Muscle of leg (tissue), 3 donors: ENCODE measurements at regions not wholly inside any gene's neighbourhood (a gene's known extent, or its start where the extent isn't known, plus 50 kb on each side); places are given as distances from the start of the nearest gene placed in this dataset.
A peak's percentile ranks its signal among the peaks of the same experiment; 100 is the strongest.
"Not testable (repeated sequence)": the region's sequence is repeated elsewhere in the genome, so short reads cannot be mapped to it uniquely, and the experiment has no call there.

Experiments
- DNase-seq: peaks from one replicate; pipeline ENCODE4 v3.0.0; 2013
- H3K27ac ChIP-seq: one replicate; pipeline ENCODE4 v1.5.1; 2013; ENCODE audit warnings: mild to moderate bottlenecking, low read length, control low read depth
- H3K27me3 ChIP-seq: one replicate; pipeline ENCODE4 v1.6.1; 2013; ENCODE audit warnings: low read length; ENCODE audit not compliant: control insufficient read depth, insufficient read depth
- H3K36me3 ChIP-seq: one replicate; pipeline ENCODE4 v1.6.1; 2013; ENCODE audit warnings: low read length; ENCODE audit not compliant: control insufficient read depth, insufficient read depth
- H3K4me1 ChIP-seq: one replicate; pipeline ENCODE4 v1.6.1; 2013; ENCODE audit warnings: low read length; ENCODE audit not compliant: control insufficient read depth, insufficient read depth
- H3K4me3 ChIP-seq: one replicate; pipeline ENCODE4 v1.5.1; 2013; ENCODE audit warnings: low read length, control low read depth
- H3K9me3 ChIP-seq: replicated peaks from 2 replicates; pipeline ENCODE4 v1.6.1; 2013; ENCODE audit warnings: low read depth, low read length; ENCODE audit not compliant: control insufficient read depth
- WGBS: methylation state at CpG from one replicate; pipeline ENCODE4 v1.1.5; 2013; ENCODE audit warnings: missing lambda C conversion rate; ENCODE audit not compliant: insufficient coverage; 5-methylcytosine and 5-hydroxymethylcytosine counted together

GRCh38 chr15:35286721-35287120, 201.6 kb upstream of the NANOGP8 start:
- no peak overlapping the region for H3K27ac ChIP-seq
- no peaks in the 10 kb centered on the region for H3K4me1 ChIP-seq
- H3K27me3 ChIP-seq, result no peaks in the 10 kb centered on the region
- H3K4me3 ChIP-seq, result no peak overlapping the region
- no peak for DNase-seq
- no peaks in the 10 kb centered on the region for H3K36me3 ChIP-seq
- no CpG with 5 or more reads among the region's 2 CpGs for WGBS
- H3K9me3 ChIP-seq, result no peaks in the 10 kb centered on the region

- Histone ChIP-seq H3K9me3 (peaks cover 5% of the 10 kb centered on the region), H3K4me3 (no peak overlapping the region), H3K27me3 (no peaks in the 10 kb centered on the region), H3K4me1 (no peaks in the 10 kb centered on the region), H3K36me3 (no peaks in the 10 kb centered on the region), H3K27ac (no peak overlapping the region)
- no peak for DNase-seq
- WGBS, result 100% methylated on average over 3 of the region's 3 CpGs
Observed at GRCh38 chr15:35282965-35283496, 197.9 kb upstream of the NANOGP8 start.

GRCh38 chr15:35281515-35281914, 196.4 kb upstream of the NANOGP8 start:
- Histone ChIP-seq H3K4me3 (no peak overlapping the region), H3K4me1 (no peaks in the 10 kb centered on the region), H3K27ac (no peak overlapping the region), H3K9me3 (peaks cover 10% of the 10 kb centered on the region), H3K36me3 (no peaks in the 10 kb centered on the region), H3K27me3 (no peaks in the 10 kb centered on the region)
- peak; percentile 37 for DNase-seq
- no CpG with 5 or more reads among the region's 1 CpG for WGBS

- Histone ChIP-seq H3K9me3 (peaks cover 11% of the 10 kb centered on the region), H3K36me3 (no peaks in the 10 kb centered on the region), H3K4me1 (no peaks in the 10 kb centered on the region), H3K4me3 (no peak overlapping the region), H3K27me3 (no peaks in the 10 kb centered on the region), H3K27ac (no peak overlapping the region)
- WGBS, result no CpG with 5 or more reads among the region's 1 CpG
- DNase-seq, result no peak
Observed at GRCh38 chr15:35279811-35280210, 194.7 kb upstream of the NANOGP8 start.

GRCh38 chr15:35271371-35272043, 186.4 kb upstream of the NANOGP8 start:
- Histone ChIP-seq H3K27ac (no peak overlapping the region), H3K9me3 (peaks cover 1% of the 10 kb centered on the region), H3K4me3 (no peak overlapping the region), H3K27me3 (no peaks in the 10 kb centered on the region), H3K4me1 (no peaks in the 10 kb centered on the region), H3K36me3 (no peaks in the 10 kb centered on the region)
- WGBS, result 100% methylated on average over 2 of the region's 4 CpGs
- no peak for DNase-seq

- Histone ChIP-seq H3K4me3 (no peak overlapping the region), H3K4me1 (no peaks in the 10 kb centered on the region), H3K27me3 (no peaks in the 10 kb centered on the region), H3K36me3 (no peaks in the 10 kb centered on the region), H3K27ac (no peak overlapping the region), H3K9me3 (no peaks in the 10 kb centered on the region)
- no peak for DNase-seq
- 77% methylated on average over 3 of the region's 5 CpGs for WGBS
Observed at GRCh38 chr15:35260941-35261340, 175.8 kb upstream of the NANOGP8 start.

GRCh38 chr15:35260274-35260673, 175.2 kb upstream of the NANOGP8 start:
- not testable (repeated sequence) for H3K36me3 ChIP-seq, DNase-seq, H3K4me3 ChIP-seq, H3K27ac ChIP-seq, H3K27me3 ChIP-seq, H3K9me3 ChIP-seq, H3K4me1 ChIP-seq
- WGBS, result no CpG with 5 or more reads among the region's 6 CpGs

- no peaks in the 10 kb centered on the region for H3K27me3 ChIP-seq
- 88% methylated on average over 1 of the region's 2 CpGs for WGBS
- no peaks in the 10 kb centered on the region for H3K4me1 ChIP-seq
- H3K27ac ChIP-seq, result no peak overlapping the region
- no peaks in the 10 kb centered on the region for H3K36me3 ChIP-seq
- no peaks in the 10 kb centered on the region for H3K9me3 ChIP-seq
- DNase-seq, result no peak
- no peak overlapping the region for H3K4me3 ChIP-seq
Observed at GRCh38 chr15:35256551-35256950, 171.5 kb upstream of the NANOGP8 start.

- whole genome bisulfite sequencing, result no CpG with 5 or more reads among the region's 2 CpGs
- no peak for DNase-seq
- Histone ChIP-seq H3K27ac (no peak overlapping the region), H3K36me3 (no peaks in the 10 kb centered on the region), H3K27me3 (no peaks in the 10 kb centered on the region), H3K4me1 (no peaks in the 10 kb centered on the region), H3K9me3 (no peaks in the 10 kb centered on the region), H3K4me3 (no peak overlapping the region)
Observed at GRCh38 chr15:35256141-35256540, 171.0 kb upstream of the NANOGP8 start.

- not testable (repeated sequence) for H3K27ac ChIP-seq, H3K4me3 ChIP-seq, H3K36me3 ChIP-seq, H3K4me1 ChIP-seq, H3K27me3 ChIP-seq, DNase-seq, H3K9me3 ChIP-seq
- no CpG with 5 or more reads among the region's 5 CpGs for WGBS
Observed at GRCh38 chr15:35254908-35255307, 169.8 kb upstream of the NANOGP8 start.

- no peaks in the 10 kb centered on the region for H3K4me1 ChIP-seq
- H3K9me3 ChIP-seq, result no peaks in the 10 kb centered on the region
- H3K27ac ChIP-seq, result no peak overlapping the region
- WGBS, result no CpG with 5 or more reads among the region's 1 CpG
- H3K27me3 ChIP-seq, result no peaks in the 10 kb centered on the region
- H3K36me3 ChIP-seq, result no peaks in the 10 kb centered on the region
- no peak overlapping the region for H3K4me3 ChIP-seq
- DNase-seq, result no peak
Observed at GRCh38 chr15:35254062-35254461, 169.0 kb upstream of the NANOGP8 start.
